IMR-90 (cell line): ENCODE measurements at regions not wholly inside any gene's neighbourhood (a gene's known extent, or its start where the extent isn't known, plus 50 kb on each side); places are given as distances from the start of the nearest gene placed in this dataset.
"Not testable (repeated sequence)": the region's sequence is repeated elsewhere in the genome, so short reads cannot be mapped to it uniquely, and the experiment has no call there.

ENCODE experiments used
- ATAC-seq: fragments of 200-7000 bp; cut with Tn5 transposase; 2 replicates; pipeline ENCODE4 v1.9.1; 2020; ENCODE audit warnings: low read depth, mild to moderate bottlenecking, moderate library complexity
- BruUV-seq: library from RNA; stranded (reverse); fragments of 400-500 nt; replicated peaks from 2 replicates; lab custom pipeline; 2021; lab: Mats Ljungman, UMichigan
- CTCF ChIA-PET: fragments of 300-600 bp; formaldehyde crosslinking; extraction: SDS; loops from one replicate; lab custom pipeline; 2021; ENCODE audit warnings: antibody characterized with exemption; lab: Yijun Ruan, JAX
- POLR2A ChIA-PET: fragments of 300-600 bp; sonication (Branson Sonifier 250); formaldehyde crosslinking; loops from one replicate; lab custom pipeline; 2022; ENCODE audit warnings: antibody characterized with exemption; ENCODE audit not compliant: unreplicated experiment; lab: Charles Lee
- DNase-seq: peaks from one replicate; pipeline ENCODE4 v3.0.0; 2013
- H2AFZ ChIP-seq: replicated peaks from 2 replicates; pipeline ENCODE3; 2013; ENCODE audit warnings: low read length, mild to moderate bottlenecking; ENCODE audit not compliant: poor library complexity
- H2AK5ac ChIP-seq: 2 replicates; pipeline ENCODE4 v1.6.1; 2013; ENCODE audit warnings: low read depth, low read length, inconsistent platforms
- H2AK9ac ChIP-seq: replicated peaks from 2 replicates; pipeline ENCODE3; 2013; ENCODE audit warnings: mild to moderate bottlenecking, low read depth, low read length, moderate library complexity; ENCODE audit not compliant: poor library complexity
- H2BK120ac ChIP-seq: 2 replicates; pipeline ENCODE4 v1.6.1; 2013; ENCODE audit warnings: low read depth, low read length, inconsistent platforms
- H2BK15ac ChIP-seq: 3 replicates; pipeline ENCODE4 v1.6.1; 2013; ENCODE audit warnings: low read depth, low read length, inconsistent platforms
- H2BK20ac ChIP-seq: 2 replicates; pipeline ENCODE4 v1.6.1; 2013; ENCODE audit warnings: low read depth, mild to moderate bottlenecking, inconsistent platforms, low read length, moderate library complexity
- H2BK5ac ChIP-seq: 2 replicates; pipeline ENCODE4 v1.6.1; 2013; ENCODE audit warnings: mild to moderate bottlenecking, low read depth, low read length, inconsistent platforms; ENCODE audit not compliant: poor library complexity, severe bottlenecking
- H3K14ac ChIP-seq: replicated peaks from 2 replicates; pipeline ENCODE4 v1.6.1; 2013; ENCODE audit warnings: low read depth, low read length, inconsistent platforms
- H3K18ac ChIP-seq: 2 replicates; pipeline ENCODE4 v1.6.1; 2013; ENCODE audit warnings: low read depth, low read length, control low read depth
- H3K23ac ChIP-seq: 2 replicates; pipeline ENCODE4 v1.6.1; 2013; ENCODE audit warnings: low read depth, low read length, inconsistent platforms
- H3K27ac ChIP-seq: 2 replicates; pipeline ENCODE4 v1.5.1; 2013; ENCODE audit warnings: mild to moderate bottlenecking, control low read depth, low read length; ENCODE audit not compliant: insufficient read depth
- H3K27me3 ChIP-seq: 2 replicates; pipeline ENCODE4 v1.6.1; 2013; ENCODE audit warnings: low read length; ENCODE audit not compliant: control insufficient read depth, insufficient read depth
- H3K36me3 ChIP-seq: 2 replicates; pipeline ENCODE4 v1.6.1; 2013; ENCODE audit warnings: low read length, mixed read lengths; ENCODE audit not compliant: control insufficient read depth, insufficient read depth
- H3K4ac ChIP-seq: 2 replicates; pipeline ENCODE4 v1.6.1; 2013; ENCODE audit warnings: low read depth, low read length, inconsistent platforms
- H3K4me1 ChIP-seq: 2 replicates; pipeline ENCODE4 v1.6.1; 2013; ENCODE audit warnings: low read length, mixed read lengths; ENCODE audit not compliant: control insufficient read depth, insufficient read depth
- H3K4me2 ChIP-seq: 2 replicates; pipeline ENCODE4 v1.6.1; 2013; ENCODE audit warnings: low read depth, mild to moderate bottlenecking, control low read depth, low read length, moderate library complexity
- H3K4me3 ChIP-seq: 2 replicates; pipeline ENCODE4 v1.5.1; 2013; ENCODE audit warnings: low read depth, mild to moderate bottlenecking, control low read depth, low read length, moderate library complexity; ENCODE audit not compliant: insufficient read depth
- H3K56ac ChIP-seq: 2 replicates; pipeline ENCODE4 v1.6.1; 2013; ENCODE audit warnings: low read length, inconsistent platforms; ENCODE audit not compliant: insufficient read depth; ENCODE audit errors: extremely low read depth
- H3K79me1 ChIP-seq, 2 experiments: 2 replicates each; pipeline ENCODE4 v1.6.1; 2013; ENCODE audit warnings: low read length in 2 of 2, inconsistent platforms in 1 of 2, low read depth in 1 of 2
- H3K9ac ChIP-seq: 2 replicates; pipeline ENCODE4 v1.6.1; 2013; ENCODE audit warnings: low read depth, low read length, control low read depth
- H3K9me1 ChIP-seq: 2 replicates; pipeline ENCODE4 v1.6.1; 2013; ENCODE audit warnings: low read length, inconsistent platforms; ENCODE audit not compliant: insufficient read depth
- H3K9me3 ChIP-seq: 2 replicates; pipeline ENCODE4 v1.6.1; 2013; ENCODE audit warnings: low read length; ENCODE audit not compliant: control insufficient read depth, insufficient read depth
- H4K20me1 ChIP-seq: 2 replicates; pipeline ENCODE4 v1.6.1; 2013; ENCODE audit warnings: low read length, inconsistent platforms; ENCODE audit not compliant: insufficient read depth
- H4K5ac ChIP-seq: 2 replicates; pipeline ENCODE4 v1.6.1; 2013; ENCODE audit warnings: mild to moderate bottlenecking, low read depth, low read length, control low read depth
- H4K8ac ChIP-seq, 2 experiments: 2 replicates each; pipeline ENCODE4 v1.6.1; 2013; ENCODE audit warnings: low read depth in 2 of 2, low read length in 2 of 2, control low read depth in 1 of 2, inconsistent platforms in 1 of 2
- H4K91ac ChIP-seq: 2 replicates; pipeline ENCODE4 v1.6.1; 2013; ENCODE audit warnings: low read depth, low read length, inconsistent platforms; ENCODE audit not compliant: insufficient read depth
- CHD1 ChIP-seq: IDR thresholded peaks from 2 replicates; pipeline ENCODE4 v1.6.1; 2012; ENCODE audit warnings: low read depth, low read length, improper control_type of control experiment
- ELK1 ChIP-seq: fragments of 150-350 bp; IDR thresholded peaks from 2 replicates; pipeline ENCODE4 v1.6.1; 2016; ENCODE audit warnings: low read depth, mild to moderate bottlenecking, low read length, moderate library complexity, borderline replicate concordance
- FOS ChIP-seq: fragments of 150-350 bp; IDR thresholded peaks from 2 replicates; pipeline ENCODE4 v1.6.1; 2016; ENCODE audit warnings: low read depth, low read length
- MAFK ChIP-seq: IDR thresholded peaks from 2 replicates; pipeline ENCODE4 v1.6.1; 2012; ENCODE audit warnings: low read depth, low read length, improper control_type of control experiment
- MAZ ChIP-seq: IDR thresholded peaks from 2 replicates; pipeline ENCODE4 v1.6.1; 2012; ENCODE audit warnings: low read depth, mild to moderate bottlenecking, low read length, improper control_type of control experiment, moderate library complexity, borderline replicate concordance
- RAD21 ChIP-seq: IDR thresholded peaks from 2 replicates; pipeline ENCODE4 v1.6.1; 2012; ENCODE audit warnings: low read length, improper control_type of control experiment
- USF2 ChIP-seq: fragments of 150-350 bp; IDR thresholded peaks from 2 replicates; pipeline ENCODE4 v1.6.1; 2017; ENCODE audit warnings: mild to moderate bottlenecking, antibody characterized with exemption, low read length, low read depth
- WGBS, 2 experiments: methylation state at CpG; one replicate each; pipeline versions ENCODE4 v1.1.5 to v1.1.7; 2013; ENCODE audit warnings: missing lambda C conversion rate in 2 of 2; ENCODE audit not compliant: insufficient read length in 1 of 2; ENCODE audit errors: extremely low coverage in 2 of 2; 5-methylcytosine and 5-hydroxymethylcytosine counted together
- dilution Hi-C: fragments of 300-500 bp; cut with HindIII; formaldehyde crosslinking; loops from one replicate; pipeline ENCODE4 v1.14.3; 2018; ENCODE audit warnings: low sequenced_read_pairs; ENCODE audit not compliant: unreplicated experiment
- in situ Hi-C: fragments of 300-500 bp; cut with MboI; formaldehyde crosslinking; loops from 3 replicates; pipeline ENCODE4 v1.14.3; 2019; ENCODE audit warnings: low sequenced_read_pairs, inconsistent platforms, mixed read lengths
- intact Hi-C: fragments of 100-400 bp; cut with micrococcal nuclease; formaldehyde crosslinking; loops from 2 replicates; pipeline ENCODE4 v1.10.0; 2022

- no peak overlapping the region for H3K56ac ChIP-seq
- H2BK120ac ChIP-seq: no peak overlapping the region
- H3K27ac ChIP-seq: no peak overlapping the region
- H3K14ac ChIP-seq: no peak overlapping the region
- H3K36me3 ChIP-seq: no peaks in the 10 kb centered on the region
- DNase-seq (no peak), ATAC-seq (no peak)
- ChIA-PET CTCF (no interaction called here), POLR2A (no interaction called here)
- no TSS peak for BruUV-seq
- H3K9ac ChIP-seq: no peak overlapping the region
- H2AK9ac ChIP-seq: no peak overlapping the region
- H4K5ac ChIP-seq: no peak overlapping the region
- no peak overlapping the region for H2AK5ac ChIP-seq
- no peak overlapping the region for H2BK20ac ChIP-seq
- H3K23ac ChIP-seq: no peak overlapping the region
- TF ChIP-seq CHD1 (no peak), RAD21 (no peak), MAZ (no peak), ELK1 (no peak), MAFK (no peak), USF2 (no peak), FOS (no peak)
- H3K27me3 ChIP-seq: no peaks in the 10 kb centered on the region
- H3K4ac ChIP-seq: no peak overlapping the region
- no peak overlapping the region for H4K8ac ChIP-seq
- in situ Hi-C loops: no loop called here
- H4K20me1 ChIP-seq: no peaks in the 10 kb centered on the region
- no peak overlapping the region for H2BK5ac ChIP-seq
- H3K4me2 ChIP-seq: no peak overlapping the region
- no peaks in the 10 kb centered on the region for H3K4me1 ChIP-seq
- H2AFZ ChIP-seq: no peak overlapping the region
- no peak overlapping the region for H4K91ac ChIP-seq
- H3K4me3 ChIP-seq: no peak overlapping the region
- no peak overlapping the region for H3K18ac ChIP-seq
- no peaks in the 10 kb centered on the region for H3K79me1 ChIP-seq
- intact Hi-C loops: no loop called here
- no peaks in the 10 kb centered on the region for H3K9me3 ChIP-seq
- WGBS, 2 experiments: no CpG with 5 or more reads among the region's 1 CpG
- no peaks in the 10 kb centered on the region for H3K9me1 ChIP-seq
- H2BK15ac ChIP-seq: no peak overlapping the region
- dilution Hi-C loops: no loop called here
These were observed 661.6 kb upstream of the CBLB start for GRCh38 chr3:106530367-106530766.

GRCh38 chr3:106531771-106532329 lies 663.0 kb upstream of the CBLB start:
- H3K27ac ChIP-seq, ATAC-seq, in situ Hi-C loops, H3K36me3 ChIP-seq, H2BK5ac ChIP-seq, H2BK120ac ChIP-seq, H4K20me1 ChIP-seq, dilution Hi-C loops, H3K79me1 ChIP-seq, H3K18ac ChIP-seq, H3K4me2 ChIP-seq, H2AK9ac ChIP-seq, H3K9me3 ChIP-seq, H3K27me3 ChIP-seq, H2AFZ ChIP-seq, H3K14ac ChIP-seq, H3K23ac ChIP-seq, H3K9me1 ChIP-seq, BruUV-seq, H2BK20ac ChIP-seq, H4K5ac ChIP-seq, POLR2A ChIA-PET, H3K9ac ChIP-seq, intact Hi-C loops, H3K4me3 ChIP-seq, H3K4ac ChIP-seq, H3K56ac ChIP-seq, H4K8ac ChIP-seq, DNase-seq, H2AK5ac ChIP-seq, H2BK15ac ChIP-seq, H3K4me1 ChIP-seq, H4K91ac ChIP-seq: not testable (repeated sequence)
- WGBS, 2 experiments: no CpG with 5 or more reads among the region's 5 CpGs
- CTCF ChIA-PET: interaction anchor here (0.5 kb wide), 1 partner anchor 498 kb away, joined by 3 read pairs; no protein-coding TSS in a partner anchor
